Liver (tissue), 3 donors: ENCODE measurements at regions not wholly inside any gene's neighbourhood (a gene's known extent, or its start where the extent isn't known, plus 50 kb on each side); places are given as distances from the start of the nearest gene placed in this dataset.

ENCODE experiments used
- JUND ChIP-seq, 2 donors: IDR thresholded peaks; 2 replicates each; pipeline ENCODE4 v1.6.1; 2016; ENCODE audit warnings: antibody characterized with exemption in 2 of 2
- RAD21 ChIP-seq, 2 donors: IDR thresholded peaks; 2 replicates each; pipeline ENCODE4 v1.6.1; 2016; ENCODE audit warnings: antibody characterized with exemption in 2 of 2, mild to moderate bottlenecking in 2 of 2
- TF ChIP-seq, protein P1 (sequence below): fragments of 150-350 bp; IDR thresholded peaks from 2 replicates; pipeline ENCODE4 v1.5.1; 2017; ENCODE audit warnings: improper control_type of control experiment, low read depth, low read length; ENCODE audit not compliant: missing input control
- TF ChIP-seq, protein P2 (sequence below): IDR thresholded peaks from 2 replicates; pipeline ENCODE4 v1.6.1; 2016; ENCODE audit warnings: antibody characterized with exemption, mild to moderate bottlenecking
- donor health status: healthy.
- donor health status: healthy.

DNA sequence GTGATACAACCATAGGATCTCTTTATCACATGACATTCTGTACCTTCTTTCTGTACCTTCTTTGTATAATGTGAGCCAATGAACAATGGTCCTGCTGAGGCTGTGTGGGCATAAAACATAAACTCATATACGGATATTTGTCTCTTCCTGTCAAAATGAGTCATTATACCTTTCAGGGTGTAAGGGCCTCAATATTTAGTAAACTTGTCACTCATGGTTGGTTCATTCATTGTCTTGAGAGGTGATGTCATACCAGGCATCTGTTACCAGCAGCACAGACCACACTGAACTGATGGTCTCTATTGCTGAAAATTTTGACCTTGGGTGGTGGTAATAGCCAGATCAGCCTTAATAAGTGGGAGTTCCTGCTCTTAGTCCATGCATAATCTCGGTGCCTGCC lies 287.6 kb upstream of the TPK1 start:
- TF ChIP-seq, protein P1, sequence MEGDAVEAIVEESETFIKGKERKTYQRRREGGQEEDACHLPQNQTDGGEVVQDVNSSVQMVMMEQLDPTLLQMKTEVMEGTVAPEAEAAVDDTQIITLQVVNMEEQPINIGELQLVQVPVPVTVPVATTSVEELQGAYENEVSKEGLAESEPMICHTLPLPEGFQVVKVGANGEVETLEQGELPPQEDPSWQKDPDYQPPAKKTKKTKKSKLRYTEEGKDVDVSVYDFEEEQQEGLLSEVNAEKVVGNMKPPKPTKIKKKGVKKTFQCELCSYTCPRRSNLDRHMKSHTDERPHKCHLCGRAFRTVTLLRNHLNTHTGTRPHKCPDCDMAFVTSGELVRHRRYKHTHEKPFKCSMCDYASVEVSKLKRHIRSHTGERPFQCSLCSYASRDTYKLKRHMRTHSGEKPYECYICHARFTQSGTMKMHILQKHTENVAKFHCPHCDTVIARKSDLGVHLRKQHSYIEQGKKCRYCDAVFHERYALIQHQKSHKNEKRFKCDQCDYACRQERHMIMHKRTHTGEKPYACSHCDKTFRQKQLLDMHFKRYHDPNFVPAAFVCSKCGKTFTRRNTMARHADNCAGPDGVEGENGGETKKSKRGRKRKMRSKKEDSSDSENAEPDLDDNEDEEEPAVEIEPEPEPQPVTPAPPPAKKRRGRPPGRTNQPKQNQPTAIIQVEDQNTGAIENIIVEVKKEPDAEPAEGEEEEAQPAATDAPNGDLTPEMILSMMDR = no peak
- TF ChIP-seq JUND (IDR thresholded peaks at IDR 0.05) (no peak), RAD21 (IDR thresholded peaks at IDR 0.05) (no peak)
- TF ChIP-seq, protein P2, sequence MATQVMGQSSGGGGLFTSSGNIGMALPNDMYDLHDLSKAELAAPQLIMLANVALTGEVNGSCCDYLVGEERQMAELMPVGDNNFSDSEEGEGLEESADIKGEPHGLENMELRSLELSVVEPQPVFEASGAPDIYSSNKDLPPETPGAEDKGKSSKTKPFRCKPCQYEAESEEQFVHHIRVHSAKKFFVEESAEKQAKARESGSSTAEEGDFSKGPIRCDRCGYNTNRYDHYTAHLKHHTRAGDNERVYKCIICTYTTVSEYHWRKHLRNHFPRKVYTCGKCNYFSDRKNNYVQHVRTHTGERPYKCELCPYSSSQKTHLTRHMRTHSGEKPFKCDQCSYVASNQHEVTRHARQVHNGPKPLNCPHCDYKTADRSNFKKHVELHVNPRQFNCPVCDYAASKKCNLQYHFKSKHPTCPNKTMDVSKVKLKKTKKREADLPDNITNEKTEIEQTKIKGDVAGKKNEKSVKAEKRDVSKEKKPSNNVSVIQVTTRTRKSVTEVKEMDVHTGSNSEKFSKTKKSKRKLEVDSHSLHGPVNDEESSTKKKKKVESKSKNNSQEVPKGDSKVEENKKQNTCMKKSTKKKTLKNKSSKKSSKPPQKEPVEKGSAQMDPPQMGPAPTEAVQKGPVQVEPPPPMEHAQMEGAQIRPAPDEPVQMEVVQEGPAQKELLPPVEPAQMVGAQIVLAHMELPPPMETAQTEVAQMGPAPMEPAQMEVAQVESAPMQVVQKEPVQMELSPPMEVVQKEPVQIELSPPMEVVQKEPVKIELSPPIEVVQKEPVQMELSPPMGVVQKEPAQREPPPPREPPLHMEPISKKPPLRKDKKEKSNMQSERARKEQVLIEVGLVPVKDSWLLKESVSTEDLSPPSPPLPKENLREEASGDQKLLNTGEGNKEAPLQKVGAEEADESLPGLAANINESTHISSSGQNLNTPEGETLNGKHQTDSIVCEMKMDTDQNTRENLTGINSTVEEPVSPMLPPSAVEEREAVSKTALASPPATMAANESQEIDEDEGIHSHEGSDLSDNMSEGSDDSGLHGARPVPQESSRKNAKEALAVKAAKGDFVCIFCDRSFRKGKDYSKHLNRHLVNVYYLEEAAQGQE = no peak
